GM12891 (cell line): ENCODE measurements at regions not wholly inside any gene's neighbourhood (a gene's known extent, or its start where the extent isn't known, plus 50 kb on each side); places are given as distances from the start of the nearest gene placed in this dataset.

ENCODE experiments used
- POLR2A ChIP-seq: IDR thresholded peaks from 2 replicates; pipeline ENCODE4 v1.6.1; 2011; ENCODE audit warnings: low read depth, low read length, control low read depth
- POLR2AphosphoS5 ChIP-seq: IDR thresholded peaks from 2 replicates; pipeline ENCODE4 v1.6.1; 2011; ENCODE audit warnings: low read depth, low read length, control low read depth

- no peak for TF ChIP-seq POLR2AphosphoS5
- no peak for TF ChIP-seq POLR2A
These were observed 316.1 kb downstream of the PRDM9 start for GRCh38 chr5:23823521-23823920.
